PC-9 (cell line): ENCODE measurements at regions not wholly inside any gene's neighbourhood (a gene's known extent, or its start where the extent isn't known, plus 50 kb on each side); places are given as distances from the start of the nearest gene placed in this dataset.

Experiments used
- CTCF ChIP-seq: fragments of 200-600 bp; sonication (generic); conservative IDR thresholded peaks from 2 replicates; pipeline ENCODE4 v1.6.1; 2017; ENCODE audit warnings: mixed run types, antibody characterized with exemption, mild to moderate bottlenecking, moderate library complexity
- EZH2 ChIP-seq: fragments of 200-600 bp; sonication (generic); IDR thresholded peaks from 2 replicates; pipeline ENCODE4 v1.8.0; 2017; ENCODE audit warnings: antibody characterized with exemption, low read depth

GRCh38 chr2:61707984-61708852 lies 145.6 kb downstream of the FAM161A start:
- no peak for TF ChIP-seq CTCF
- TF ChIP-seq EZH2: no peak
